GM12878 (cell line): ENCODE measurements at regions not wholly inside any gene's neighbourhood (a gene's known extent, or its start where the extent isn't known, plus 50 kb on each side); places are given as distances from the start of the nearest gene placed in this dataset.

ENCODE experiments used
- CBX5 ChIP-seq: sonication (generic); IDR thresholded peaks from 2 replicates; pipeline ENCODE4 v1.6.1; 2016; ENCODE audit warnings: low read depth, moderate library complexity, mild to moderate bottlenecking, inconsistent platforms
- CEBPB ChIP-seq, 2 experiments: fragments of 150-350 bp in 1 of 2; IDR thresholded peaks; 2 replicates each; pipeline ENCODE4 v1.6.1; 2012 to 2014; ENCODE audit warnings: low read depth in 2 of 2, low read length in 2 of 2, borderline replicate concordance in 1 of 2, inconsistent platforms in 1 of 2
- EP300 ChIP-seq, 2 experiments: fragments of 150-350 bp in 1 of 2; IDR thresholded peaks; 2 replicates each; pipeline ENCODE4 v1.6.1; 2011 to 2012; ENCODE audit warnings: low read depth in 2 of 2, low read length in 2 of 2, borderline replicate concordance in 1 of 2, improper control_type of control experiment in 1 of 2, inconsistent platforms in 1 of 2; ENCODE audit not compliant: control insufficient read depth in 1 of 2
- FOXM1 ChIP-seq: IDR thresholded peaks from 2 replicates; pipeline ENCODE4 v1.6.1; 2012; ENCODE audit warnings: low read depth, mild to moderate bottlenecking, inconsistent platforms, low read length, moderate library complexity
- HDAC6 ChIP-seq: fragments of 200-600 bp; sonication (generic); IDR thresholded peaks from one replicate; pipeline ENCODE4 v1.8.0; 2017; ENCODE audit warnings: antibody characterized with exemption; ENCODE audit not compliant: unreplicated experiment
- MTA2 ChIP-seq: fragments of 450-650 bp; IDR thresholded peaks from 2 replicates; pipeline ENCODE4 v1.6.1; 2016; ENCODE audit warnings: low read depth, mild to moderate bottlenecking, moderate library complexity
- POLR2A ChIP-seq: IDR thresholded peaks from 2 replicates; pipeline ENCODE4 v1.6.1; 2011; ENCODE audit warnings: low read depth, mild to moderate bottlenecking, low read length
- TF ChIP-seq, protein P1 (sequence below), 3 experiments: IDR thresholded peaks in 2 of 3; conservative IDR thresholded peaks in 1 of 3; 2 replicates each; pipeline ENCODE4 v1.5.1; 2011; ENCODE audit warnings: low read depth in 3 of 3, low read length in 3 of 3, mild to moderate bottlenecking in 3 of 3, control low read depth in 2 of 3, moderate library complexity in 2 of 3, inconsistent platforms in 1 of 3, mixed read lengths in 1 of 3; ENCODE audit not compliant: control insufficient read depth in 2 of 3, insufficient read depth in 1 of 3; ENCODE audit errors: extremely low read depth in 1 of 3
- TF ChIP-seq, protein P2 (sequence below): IDR thresholded peaks from 2 replicates; pipeline ENCODE4 v1.6.1; 2012; ENCODE audit warnings: low read length, inconsistent platforms

DNA sequence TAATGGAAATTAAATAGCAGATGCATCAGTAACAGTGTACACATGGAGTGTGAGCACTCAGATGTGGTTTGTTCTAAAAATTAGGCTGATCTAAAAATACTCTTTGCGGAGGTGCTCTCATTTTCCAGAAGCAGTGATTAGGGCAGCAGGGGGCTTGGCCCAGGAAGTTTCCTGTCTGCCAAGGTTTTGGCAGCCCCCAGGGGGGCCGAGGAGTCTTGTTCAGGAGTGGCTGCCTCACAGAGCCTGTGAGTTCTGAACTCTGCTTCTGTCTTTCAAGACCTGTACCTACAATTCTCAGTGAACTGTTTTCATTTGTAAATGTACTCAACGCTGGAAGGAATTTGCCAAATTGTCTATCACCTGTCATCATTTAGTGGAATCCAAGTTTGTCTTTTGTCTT lies 388.4 kb upstream of the CDH11 start:
- TF ChIP-seq EP300 (IDR thresholded peaks at IDR 0.05; ENCODE audit: borderline replicate concordance in 1 of 2, control insufficient read depth in 1 of 2, low read depth in 2 of 2, low read length in 2 of 2) (no peak), CBX5 (no peak), HDAC6 (no peak), MTA2 (no peak), POLR2A (no peak), FOXM1 (no peak), CEBPB (IDR thresholded peaks at IDR 0.05; ENCODE audit: borderline replicate concordance in 1 of 2, low read depth in 2 of 2, low read length in 2 of 2) (no peak)
- TF ChIP-seq, protein P1, sequence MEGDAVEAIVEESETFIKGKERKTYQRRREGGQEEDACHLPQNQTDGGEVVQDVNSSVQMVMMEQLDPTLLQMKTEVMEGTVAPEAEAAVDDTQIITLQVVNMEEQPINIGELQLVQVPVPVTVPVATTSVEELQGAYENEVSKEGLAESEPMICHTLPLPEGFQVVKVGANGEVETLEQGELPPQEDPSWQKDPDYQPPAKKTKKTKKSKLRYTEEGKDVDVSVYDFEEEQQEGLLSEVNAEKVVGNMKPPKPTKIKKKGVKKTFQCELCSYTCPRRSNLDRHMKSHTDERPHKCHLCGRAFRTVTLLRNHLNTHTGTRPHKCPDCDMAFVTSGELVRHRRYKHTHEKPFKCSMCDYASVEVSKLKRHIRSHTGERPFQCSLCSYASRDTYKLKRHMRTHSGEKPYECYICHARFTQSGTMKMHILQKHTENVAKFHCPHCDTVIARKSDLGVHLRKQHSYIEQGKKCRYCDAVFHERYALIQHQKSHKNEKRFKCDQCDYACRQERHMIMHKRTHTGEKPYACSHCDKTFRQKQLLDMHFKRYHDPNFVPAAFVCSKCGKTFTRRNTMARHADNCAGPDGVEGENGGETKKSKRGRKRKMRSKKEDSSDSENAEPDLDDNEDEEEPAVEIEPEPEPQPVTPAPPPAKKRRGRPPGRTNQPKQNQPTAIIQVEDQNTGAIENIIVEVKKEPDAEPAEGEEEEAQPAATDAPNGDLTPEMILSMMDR (IDR thresholded peaks at IDR 0.05 in 2 of 3, conservative IDR thresholded peaks at IDR 0.05 in 1 of 3; ENCODE audit: control insufficient read depth in 2 of 3, extremely low read depth in 1 of 3, insufficient read depth in 1 of 3, low read depth in 3 of 3, low read length in 3 of 3) = no peak
- TF ChIP-seq, protein P2, sequence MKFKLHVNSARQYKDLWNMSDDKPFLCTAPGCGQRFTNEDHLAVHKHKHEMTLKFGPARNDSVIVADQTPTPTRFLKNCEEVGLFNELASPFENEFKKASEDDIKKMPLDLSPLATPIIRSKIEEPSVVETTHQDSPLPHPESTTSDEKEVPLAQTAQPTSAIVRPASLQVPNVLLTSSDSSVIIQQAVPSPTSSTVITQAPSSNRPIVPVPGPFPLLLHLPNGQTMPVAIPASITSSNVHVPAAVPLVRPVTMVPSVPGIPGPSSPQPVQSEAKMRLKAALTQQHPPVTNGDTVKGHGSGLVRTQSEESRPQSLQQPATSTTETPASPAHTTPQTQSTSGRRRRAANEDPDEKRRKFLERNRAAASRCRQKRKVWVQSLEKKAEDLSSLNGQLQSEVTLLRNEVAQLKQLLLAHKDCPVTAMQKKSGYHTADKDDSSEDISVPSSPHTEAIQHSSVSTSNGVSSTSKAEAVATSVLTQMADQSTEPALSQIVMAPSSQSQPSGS = no peak
